A549 (cell line): ENCODE measurements at regions not wholly inside any gene's neighbourhood (a gene's known extent, or its start where the extent isn't known, plus 50 kb on each side); places are given as distances from the start of the nearest gene placed in this dataset.

Experiments used
- BHLHE40 ChIP-seq: IDR thresholded peaks from 2 replicates; pipeline ENCODE4 v1.6.1; 2012; ENCODE audit warnings: low read depth, low read length, inconsistent platforms
- EP300 ChIP-seq, 2 experiments: fragments of >200 bp; sonication (Bioruptor Twin); formaldehyde crosslinking; IDR thresholded peaks; 2 replicates in 1 of 2; 3 replicates in 1 of 2; pipeline ENCODE4 v1.6.1; 2016 to 2017

GRCh38 chr4:22987870-22988269 is 295.1 kb downstream of the GBA3 start:
- TF ChIP-seq EP300 (IDR thresholded peaks at IDR 0.05) (no peak), BHLHE40 (no peak)
